ENCODE measurements at regions not wholly inside any gene's neighbourhood (a gene's known extent, or its start where the extent isn't known, plus 50 kb on each side); places are given as distances from the start of the nearest gene placed in this dataset.

- Mint-ChIP-seq H3K4me1 (no peaks in the 10 kb centered on the region), H3K27me3 (no peaks in the 10 kb centered on the region), H3K4me3 (no peak overlapping the region), H3K9me3 (no peaks in the 10 kb centered on the region), H3K36me3 (ENCODE audit: low read depth) (no peaks in the 10 kb centered on the region), H3K27ac (no peak overlapping the region)
- DNase-seq = no peak
- CTCF ChIA-PET = no interaction called here
- POLR2A ChIA-PET = no interaction called here
Observed at GRCh38 chr4:100799761-100800539, 282.1 kb upstream of the EMCN start.

DNA sequence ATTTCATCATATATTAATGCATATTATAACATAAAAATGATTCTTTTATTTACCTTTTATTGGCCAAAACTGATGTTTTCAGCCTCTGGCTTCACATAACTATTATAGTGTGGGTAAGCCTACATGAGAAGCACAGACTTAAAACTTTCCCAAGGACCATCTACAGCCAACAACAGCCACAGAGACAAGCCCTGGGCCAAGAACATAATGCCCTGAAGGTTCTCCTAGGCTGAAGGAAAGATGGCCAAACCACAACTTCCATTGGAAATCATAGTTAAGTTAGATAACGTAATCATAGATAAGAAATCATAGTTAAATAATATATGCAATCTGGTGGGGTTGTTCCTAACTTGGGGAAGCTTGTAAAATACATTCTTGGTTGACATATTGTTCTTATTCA is 280.0 kb upstream of the EMCN start:
- Mint-ChIP-seq H3K4me1 (no peaks in the 10 kb centered on the region), H3K27me3 (no peaks in the 10 kb centered on the region), H3K4me3 (no peak overlapping the region), H3K27ac (no peak overlapping the region), H3K9me3 (no peaks in the 10 kb centered on the region), H3K36me3 (ENCODE audit: low read depth) (no peaks in the 10 kb centered on the region)
- CTCF ChIA-PET = no interaction called here
- DNase-seq = no peak
- POLR2A ChIA-PET = no interaction called here

- H3K27ac Mint-ChIP-seq = no peak overlapping the region
- no peaks in the 10 kb centered on the region for H3K9me3 Mint-ChIP-seq
- no peaks in the 10 kb centered on the region for H3K36me3 Mint-ChIP-seq (ENCODE audit: low read depth)
- H3K4me1 Mint-ChIP-seq = no peaks in the 10 kb centered on the region
- ChIA-PET POLR2A (no interaction called here), CTCF (no interaction called here)
- no peak overlapping the region for H3K4me3 Mint-ChIP-seq
- H3K27me3 Mint-ChIP-seq = no peaks in the 10 kb centered on the region
- DNase-seq = no peak
Observed at GRCh38 chr4:100797356-100797755, 279.5 kb upstream of the EMCN start.

DNA sequence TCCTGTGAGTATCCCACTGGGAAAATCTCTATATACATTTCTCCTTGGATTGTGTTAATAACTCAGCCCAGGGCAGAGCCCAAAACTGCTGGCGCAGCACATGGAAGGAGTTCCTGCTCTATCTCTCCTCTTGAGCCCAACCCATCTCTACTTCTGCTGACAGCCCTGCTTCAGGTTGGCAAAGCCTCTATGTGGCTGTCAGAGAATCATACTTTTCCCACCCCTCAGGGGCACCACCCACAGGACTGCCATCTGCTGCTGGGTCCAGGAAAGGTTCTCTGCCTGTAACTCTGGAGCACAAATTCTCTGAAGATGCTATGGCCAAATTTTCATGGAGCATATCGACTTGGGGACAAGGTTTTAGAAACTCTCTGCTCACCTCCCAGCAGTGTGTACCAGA is 278.5 kb upstream of the EMCN start:
- no peak overlapping the region for H3K4me3 Mint-ChIP-seq
- no peak overlapping the region for H3K27ac Mint-ChIP-seq
- ChIA-PET POLR2A (no interaction called here), CTCF (no interaction called here)
- H3K9me3 Mint-ChIP-seq = no peaks in the 10 kb centered on the region
- no peaks in the 10 kb centered on the region for H3K36me3 Mint-ChIP-seq (ENCODE audit: low read depth)
- DNase-seq = no peak
- no peaks in the 10 kb centered on the region for H3K4me1 Mint-ChIP-seq
- H3K27me3 Mint-ChIP-seq = no peaks in the 10 kb centered on the region

DNA sequence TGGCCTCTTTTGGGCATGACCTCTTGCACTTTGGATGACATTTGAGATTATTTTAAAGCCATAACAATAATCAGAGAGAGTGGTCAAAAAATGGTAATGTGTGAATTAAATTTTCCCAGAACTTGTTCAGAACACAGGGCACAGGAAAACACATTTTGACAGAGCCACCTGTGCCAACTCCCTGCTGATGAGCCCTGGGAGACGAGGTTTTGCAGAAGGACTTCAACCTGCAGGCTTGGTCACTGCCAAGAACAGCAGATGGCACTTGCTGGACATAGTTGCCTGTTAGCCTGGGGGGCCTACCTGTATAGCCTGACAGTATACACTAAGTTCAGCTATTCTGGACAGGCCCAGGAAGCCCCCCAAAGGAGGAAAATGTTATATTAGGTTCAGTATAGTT is 277.8 kb upstream of the EMCN start:
- Mint-ChIP-seq H3K27ac (no peak overlapping the region), H3K36me3 (ENCODE audit: low read depth) (no peaks in the 10 kb centered on the region), H3K4me3 (no peak overlapping the region), H3K27me3 (no peaks in the 10 kb centered on the region), H3K4me1 (no peaks in the 10 kb centered on the region), H3K9me3 (no peaks in the 10 kb centered on the region)
- ChIA-PET POLR2A (no interaction called here), CTCF (no interaction called here)
- no peak for DNase-seq

DNA sequence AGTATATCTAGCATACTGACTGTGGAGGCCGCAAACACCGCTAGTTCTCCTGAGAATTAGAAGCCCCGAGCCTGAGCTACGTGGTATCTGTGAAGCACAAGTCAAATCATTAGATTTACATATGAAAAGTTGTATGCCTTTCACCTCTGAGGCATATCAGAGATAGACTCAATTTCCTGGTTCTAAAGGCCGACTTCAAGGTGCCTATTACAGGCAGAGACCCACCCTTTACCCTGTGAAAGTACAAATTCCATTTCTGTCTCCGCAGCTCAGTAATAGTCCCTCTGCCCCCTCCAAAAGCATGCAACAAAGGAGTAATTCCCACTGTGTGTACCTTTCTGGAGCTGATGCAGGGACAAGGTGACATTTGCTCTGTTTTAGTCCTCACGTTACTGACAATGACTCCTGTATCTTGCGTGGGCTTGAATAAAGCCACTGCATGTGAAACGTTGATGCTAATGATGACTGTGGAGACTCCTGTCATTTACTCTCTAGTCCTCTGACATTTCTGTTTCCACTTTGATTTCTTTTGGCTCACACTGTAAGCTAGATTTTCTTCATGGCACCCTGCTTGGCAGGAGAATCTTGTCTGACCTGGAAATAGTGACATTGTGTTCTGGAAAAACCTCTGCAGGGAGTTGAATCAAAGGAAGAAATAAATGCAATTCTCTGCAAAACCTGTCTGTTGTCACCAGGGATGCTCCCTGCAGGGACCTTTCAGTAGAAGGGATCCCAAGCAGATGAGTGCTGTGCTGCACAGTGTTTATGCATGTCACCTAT is 273.2 kb upstream of the EMCN start:
- H3K4me1 Mint-ChIP-seq = no peaks in the 10 kb centered on the region
- H3K27me3 Mint-ChIP-seq = no peaks in the 10 kb centered on the region
- no peaks in the 10 kb centered on the region for H3K36me3 Mint-ChIP-seq (ENCODE audit: low read depth)
- H3K27ac Mint-ChIP-seq = no peak overlapping the region
- no peak overlapping the region for H3K4me3 Mint-ChIP-seq
- ChIA-PET CTCF (no interaction called here), POLR2A (no interaction called here)
- no peaks in the 10 kb centered on the region for H3K9me3 Mint-ChIP-seq
- no peak for DNase-seq

DNA sequence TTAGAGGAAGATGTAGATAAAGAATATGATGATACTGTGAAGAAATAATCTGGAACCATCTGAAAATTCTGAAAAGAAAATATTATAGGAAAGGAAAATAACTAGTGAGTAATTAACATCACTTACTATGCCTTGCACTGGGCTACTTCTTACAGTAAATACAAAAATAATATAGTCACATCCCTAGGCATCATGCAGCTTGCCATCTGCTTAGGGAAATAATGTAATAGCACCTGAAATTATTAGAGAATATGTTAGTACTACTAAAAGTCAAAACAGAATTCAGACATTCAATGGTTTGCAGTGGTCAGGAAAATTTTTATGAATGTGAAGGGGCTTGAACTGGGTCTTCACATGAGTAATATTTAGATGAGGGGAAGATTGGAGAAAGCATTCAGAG is 272.2 kb upstream of the EMCN start:
- no peaks in the 10 kb centered on the region for H3K9me3 Mint-ChIP-seq
- ChIA-PET CTCF (no interaction called here), POLR2A (no interaction called here)
- H3K27ac Mint-ChIP-seq = no peak overlapping the region
- no peak for DNase-seq
- no peaks in the 10 kb centered on the region for H3K36me3 Mint-ChIP-seq (ENCODE audit: low read depth)
- H3K4me1 Mint-ChIP-seq = no peaks in the 10 kb centered on the region
- no peak overlapping the region for H3K4me3 Mint-ChIP-seq
- no peaks in the 10 kb centered on the region for H3K27me3 Mint-ChIP-seq

GRCh38 chr4:100786481-100786880 is 268.7 kb upstream of the EMCN start:
- no peaks in the 10 kb centered on the region for H3K9me3 Mint-ChIP-seq
- no peaks in the 10 kb centered on the region for H3K4me1 Mint-ChIP-seq
- ChIA-PET POLR2A (no interaction called here), CTCF (no interaction called here)
- no peak overlapping the region for H3K27ac Mint-ChIP-seq
- DNase-seq = no peak
- no peaks in the 10 kb centered on the region for H3K27me3 Mint-ChIP-seq
- H3K4me3 Mint-ChIP-seq = no peak overlapping the region
- H3K36me3 Mint-ChIP-seq (ENCODE audit: low read depth) = no peaks in the 10 kb centered on the region

GRCh38 chr4:100782356-100782755 is 264.5 kb upstream of the EMCN start:
- Mint-ChIP-seq H3K36me3 (ENCODE audit: low read depth) (no peaks in the 10 kb centered on the region), H3K27me3 (no peaks in the 10 kb centered on the region), H3K27ac (no peak overlapping the region), H3K9me3 (peaks cover 4% of the 10 kb centered on the region), H3K4me1 (no peaks in the 10 kb centered on the region), H3K4me3 (no peak overlapping the region)
- DNase-seq = no peak
- CTCF ChIA-PET = no interaction called here
- POLR2A ChIA-PET = no interaction called here

DNA sequence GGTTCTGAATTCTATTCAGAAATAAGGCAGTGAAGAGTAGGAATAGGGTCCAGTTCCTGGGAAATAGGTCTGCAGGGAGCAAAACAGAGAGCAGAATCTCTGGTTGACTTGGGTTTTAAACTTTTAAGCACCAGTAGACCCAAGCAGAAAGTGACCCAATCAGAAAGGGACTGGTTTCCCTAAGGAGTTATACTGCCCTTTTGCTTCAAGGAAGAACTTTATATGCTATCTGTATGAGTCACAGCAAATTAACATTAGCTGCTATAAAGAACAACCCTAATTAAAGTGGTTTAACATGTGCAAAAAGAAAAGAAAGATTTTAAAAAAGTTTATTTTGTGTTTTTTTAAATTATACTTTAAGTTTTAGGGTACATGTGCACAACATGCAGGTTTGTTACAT is 263.6 kb upstream of the EMCN start:
- POLR2A ChIA-PET = no interaction called here
- Mint-ChIP-seq H3K36me3 (ENCODE audit: low read depth) (no peaks in the 10 kb centered on the region), H3K27ac (no peak overlapping the region), H3K27me3 (no peaks in the 10 kb centered on the region), H3K4me1 (no peaks in the 10 kb centered on the region), H3K9me3 (peaks cover 6% of the 10 kb centered on the region), H3K4me3 (no peak overlapping the region)
- CTCF ChIA-PET = no interaction called here
- no peak for DNase-seq

DNA sequence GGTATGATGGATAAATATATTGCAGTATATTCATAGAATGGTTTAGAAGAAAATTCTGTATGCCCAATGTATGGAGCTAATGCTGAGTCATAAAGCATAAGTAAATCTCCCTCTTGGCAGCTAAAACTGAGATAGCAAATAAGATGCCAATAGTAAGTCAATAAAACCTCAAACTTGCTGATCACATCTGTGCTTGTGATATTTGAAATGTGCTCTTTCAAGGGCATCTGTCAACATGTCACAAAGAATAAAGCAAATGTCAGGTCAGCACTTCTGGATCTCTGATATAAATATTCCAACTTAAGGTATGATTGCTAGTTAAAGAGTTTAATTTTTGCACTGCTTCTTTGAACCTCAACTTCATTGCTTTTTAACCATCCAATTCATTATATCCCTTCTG is 262.3 kb upstream of the EMCN start:
- Mint-ChIP-seq H3K4me1 (no peaks in the 10 kb centered on the region), H3K4me3 (no peak overlapping the region), H3K36me3 (ENCODE audit: low read depth) (no peaks in the 10 kb centered on the region), H3K27ac (no peak overlapping the region), H3K27me3 (no peaks in the 10 kb centered on the region), H3K9me3 (peaks cover 9% of the 10 kb centered on the region)
- POLR2A ChIA-PET = no interaction called here
- CTCF ChIA-PET = no interaction called here
- DNase-seq = no peak

DNA sequence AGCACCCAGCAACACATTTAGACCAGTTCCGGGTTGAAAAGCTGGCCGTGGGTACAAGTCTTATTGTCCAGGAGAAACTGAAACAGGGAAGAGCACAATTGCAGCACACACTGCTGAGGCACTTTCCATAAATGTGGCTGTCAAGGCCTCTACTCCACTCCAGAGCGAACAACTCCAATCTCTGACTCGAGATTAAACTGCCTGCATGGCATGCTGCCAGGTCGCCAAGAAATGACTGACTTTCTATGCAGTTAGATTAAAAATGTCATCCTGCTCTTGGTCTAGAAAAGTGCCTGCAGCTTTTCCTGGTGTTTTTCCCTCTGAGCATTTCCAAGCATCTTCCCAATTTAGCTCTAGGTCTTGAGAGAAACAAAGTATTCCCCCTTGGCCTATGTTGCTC is 260.6 kb upstream of the EMCN start:
- POLR2A ChIA-PET = no interaction called here
- Mint-ChIP-seq H3K9me3 (peaks cover 9% of the 10 kb centered on the region), H3K4me1 (no peaks in the 10 kb centered on the region), H3K36me3 (ENCODE audit: low read depth) (no peaks in the 10 kb centered on the region), H3K27ac (no peak overlapping the region), H3K27me3 (peaks cover 6% of the 10 kb centered on the region), H3K4me3 (no peak overlapping the region)
- CTCF ChIA-PET = no interaction called here
- no peak for DNase-seq

DNA sequence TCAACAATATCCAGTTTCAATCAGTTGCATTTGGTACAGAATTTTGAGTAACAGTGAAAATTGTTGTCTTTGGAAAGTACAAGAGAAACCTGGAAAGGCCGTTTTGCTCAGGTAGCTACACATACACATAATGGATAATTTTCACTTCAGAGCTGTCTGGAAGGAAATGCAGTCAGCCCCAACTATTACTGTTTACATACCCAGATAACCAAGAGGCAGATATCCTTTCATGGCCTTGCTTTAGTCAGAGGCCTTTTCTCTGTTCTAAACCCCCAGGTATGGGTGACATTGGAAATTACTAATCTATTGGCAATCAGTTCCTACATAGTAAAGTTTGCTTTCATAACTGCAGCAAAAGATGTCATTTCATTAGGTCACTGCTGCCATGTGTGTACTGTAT is 244.9 kb upstream of the EMCN start:
- Mint-ChIP-seq H3K27me3 (peaks cover 4% of the 10 kb centered on the region), H3K36me3 (ENCODE audit: low read depth) (no peaks in the 10 kb centered on the region), H3K4me1 (no peaks in the 10 kb centered on the region), H3K4me3 (no peak overlapping the region), H3K9me3 (no peaks in the 10 kb centered on the region), H3K27ac (no peak overlapping the region)
- DNase-seq = no peak
- CTCF ChIA-PET = no interaction called here
- POLR2A ChIA-PET = interaction anchor here (1.2 kb wide), 1 partner anchor 232 kb away, joined by 3 read pairs; no protein-coding TSS in a partner anchor

- ChIA-PET POLR2A (no interaction called here), CTCF (no interaction called here)
- no peak overlapping the region for H3K27ac Mint-ChIP-seq
Observed at GRCh38 chr4:100754751-100755150, 236.9 kb upstream of the EMCN start.

More at GRCh38 chr4:100754751-100755150, 236.9 kb upstream of the EMCN start:
- H3K9me3 Mint-ChIP-seq = peaks cover 5% of the 10 kb centered on the region
- peaks cover 4% of the 10 kb centered on the region for H3K27me3 Mint-ChIP-seq
- no peak overlapping the region for H3K4me3 Mint-ChIP-seq
- H3K4me1 Mint-ChIP-seq = no peaks in the 10 kb centered on the region
- H3K36me3 Mint-ChIP-seq (ENCODE audit: low read depth) = no peaks in the 10 kb centered on the region
- DNase-seq = no peak

Measured in activated CD4-positive, alpha-beta memory T cell treated with anti-CD3 and anti-CD28 coated beads, Interleukin-2, amount 10 ng/mL, durations not matched to agents 7 days and 5 days (primary cell).